ENCODE measurements at regions not wholly inside any gene's neighbourhood (a gene's known extent, or its start where the extent isn't known, plus 50 kb on each side); places are given as distances from the start of the nearest gene placed in this dataset.

- DNase-seq, result no peak
These were observed 56.6 kb upstream of the SMOC2 start for GRCh38 chr6:168384045-168385036.

- DNase-seq, result no peak
These were observed 55.8 kb upstream of the SMOC2 start for GRCh38 chr6:168385037-168385759.

GRCh38 chr6:168385858-168386735, 54.9 kb upstream of the SMOC2 start:
- DNase-seq, result no peak

GRCh38 chr6:168386973-168387372, 54.0 kb upstream of the SMOC2 start:
- no peak for DNase-seq

- no peak for DNase-seq
These were observed 53.6 kb upstream of the SMOC2 start for GRCh38 chr6:168387426-168387825.

- no peak for DNase-seq
These were observed 53.1 kb upstream of the SMOC2 start for GRCh38 chr6:168387911-168388310.

GRCh38 chr6:168388641-168389633, 52.0 kb upstream of the SMOC2 start:
- DNase-seq, result no peak

- no peak for DNase-seq
These were observed 50.1 kb upstream of the SMOC2 start for GRCh38 chr6:168390749-168391420.

All from SW 1271 (cell line).